H1 (cell line): ENCODE measurements at regions not wholly inside any gene's neighbourhood (a gene's known extent, or its start where the extent isn't known, plus 50 kb on each side); places are given as distances from the start of the nearest gene placed in this dataset.

Experiments used
- CTBP2 ChIP-seq: IDR thresholded peaks from 2 replicates; pipeline ENCODE4 v1.7.0; 2011; ENCODE audit warnings: borderline replicate concordance, mild to moderate bottlenecking, moderate library complexity, mixed read lengths, low read length; ENCODE audit not compliant: insufficient read depth, insufficient read length
- GABPA ChIP-seq: IDR thresholded peaks from 2 replicates; pipeline ENCODE4 v1.6.1; 2011; ENCODE audit warnings: mild to moderate bottlenecking, low read length, moderate library complexity, borderline replicate concordance; ENCODE audit not compliant: insufficient read depth
- GTF2F1 ChIP-seq: IDR thresholded peaks from 2 replicates; pipeline ENCODE4 v1.6.1; 2012; ENCODE audit warnings: low read depth, low read length, improper control_type of control experiment, borderline replicate concordance
- JUN ChIP-seq: IDR thresholded peaks from 2 replicates; pipeline ENCODE4 v1.6.1; 2011; ENCODE audit warnings: low read depth, mild to moderate bottlenecking, improper control_type of control experiment, low read length
- POLR2A ChIP-seq, 2 experiments: IDR thresholded peaks; 1 replicate in 1 of 2; 2 replicates in 1 of 2; pipeline ENCODE4 v1.6.1; 2011; ENCODE audit warnings: low read depth in 2 of 2, low read length in 2 of 2, mild to moderate bottlenecking in 2 of 2; ENCODE audit errors: control extremely low read depth in 1 of 2
- RAD21 ChIP-seq, 2 experiments: IDR thresholded peaks in 1 of 2; conservative IDR thresholded peaks in 1 of 2; 2 replicates each; pipeline ENCODE4 v1.6.1; 2011; ENCODE audit warnings: low read depth in 2 of 2, low read length in 2 of 2, improper control_type of control experiment in 1 of 2, inconsistent platforms in 1 of 2, mild to moderate bottlenecking in 1 of 2, moderate library complexity in 1 of 2
- TAF1 ChIP-seq: IDR thresholded peaks from 2 replicates; pipeline ENCODE4 v1.6.1; 2011; ENCODE audit warnings: mild to moderate bottlenecking, low read depth, low read length
- TBP ChIP-seq: IDR thresholded peaks from 2 replicates; pipeline ENCODE4 v1.6.1; 2011; ENCODE audit warnings: low read depth, low read length, improper control_type of control experiment
- YY1 ChIP-seq: IDR thresholded peaks from 2 replicates; pipeline ENCODE4 v1.6.1; 2011; ENCODE audit warnings: low read depth, mild to moderate bottlenecking, low read length
- TF ChIP-seq, protein P1 (sequence below): IDR thresholded peaks from 2 replicates; pipeline ENCODE4 v1.6.1; 2012; ENCODE audit warnings: low read length, inconsistent platforms
- TF ChIP-seq, protein P2 (sequence below), 3 experiments: IDR thresholded peaks; 1 replicate in 2 of 3; 2 replicates in 1 of 3; pipeline versions ENCODE4 v1.5.1 to v1.6.1; 2011; ENCODE audit warnings: low read length in 3 of 3, mild to moderate bottlenecking in 3 of 3, inconsistent platforms in 2 of 3, low read depth in 1 of 3, moderate library complexity in 1 of 3; ENCODE audit not compliant: insufficient read depth in 1 of 3; ENCODE audit errors: control extremely low read depth in 1 of 3

DNA sequence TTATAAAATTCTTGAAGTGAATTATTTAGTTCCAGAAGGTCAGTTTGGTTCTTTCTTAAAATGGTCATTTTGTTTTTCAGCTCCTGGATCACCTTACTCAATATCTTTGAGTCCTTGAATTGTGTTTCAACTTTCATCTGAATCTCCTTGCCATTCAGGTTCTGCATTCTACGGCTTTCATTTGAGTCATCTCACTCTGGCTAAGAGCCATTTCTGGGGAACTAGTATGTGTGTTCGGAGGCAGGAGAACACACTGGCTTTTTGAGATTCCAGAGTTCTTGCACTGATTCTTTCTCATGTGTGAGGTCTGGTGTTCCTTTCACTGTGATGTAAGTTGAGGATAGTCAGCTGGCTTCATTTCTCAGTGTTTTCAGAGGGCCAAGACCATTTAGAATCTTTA, 708.4 kb upstream of the FRG1 start (continued):
- no peak for TF ChIP-seq JUN
- no peak for TF ChIP-seq GTF2F1
- no peak for TF ChIP-seq GABPA
- TF ChIP-seq POLR2A (IDR thresholded peaks at IDR 0.05; ENCODE audit: control extremely low read depth in 1 of 2, low read depth in 2 of 2, low read length in 2 of 2): no peak
- no peak for TF ChIP-seq YY1
- TF ChIP-seq, protein P1, sequence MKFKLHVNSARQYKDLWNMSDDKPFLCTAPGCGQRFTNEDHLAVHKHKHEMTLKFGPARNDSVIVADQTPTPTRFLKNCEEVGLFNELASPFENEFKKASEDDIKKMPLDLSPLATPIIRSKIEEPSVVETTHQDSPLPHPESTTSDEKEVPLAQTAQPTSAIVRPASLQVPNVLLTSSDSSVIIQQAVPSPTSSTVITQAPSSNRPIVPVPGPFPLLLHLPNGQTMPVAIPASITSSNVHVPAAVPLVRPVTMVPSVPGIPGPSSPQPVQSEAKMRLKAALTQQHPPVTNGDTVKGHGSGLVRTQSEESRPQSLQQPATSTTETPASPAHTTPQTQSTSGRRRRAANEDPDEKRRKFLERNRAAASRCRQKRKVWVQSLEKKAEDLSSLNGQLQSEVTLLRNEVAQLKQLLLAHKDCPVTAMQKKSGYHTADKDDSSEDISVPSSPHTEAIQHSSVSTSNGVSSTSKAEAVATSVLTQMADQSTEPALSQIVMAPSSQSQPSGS: no peak
- no peak for TF ChIP-seq RAD21 (IDR thresholded peaks at IDR 0.05 in 1 of 2, conservative IDR thresholded peaks at IDR 0.05 in 1 of 2; ENCODE audit: low read depth in 2 of 2, low read length in 2 of 2)
- TF ChIP-seq TBP: no peak
- no peak for TF ChIP-seq CTBP2
- TF ChIP-seq TAF1: no peak
- TF ChIP-seq, protein P2, sequence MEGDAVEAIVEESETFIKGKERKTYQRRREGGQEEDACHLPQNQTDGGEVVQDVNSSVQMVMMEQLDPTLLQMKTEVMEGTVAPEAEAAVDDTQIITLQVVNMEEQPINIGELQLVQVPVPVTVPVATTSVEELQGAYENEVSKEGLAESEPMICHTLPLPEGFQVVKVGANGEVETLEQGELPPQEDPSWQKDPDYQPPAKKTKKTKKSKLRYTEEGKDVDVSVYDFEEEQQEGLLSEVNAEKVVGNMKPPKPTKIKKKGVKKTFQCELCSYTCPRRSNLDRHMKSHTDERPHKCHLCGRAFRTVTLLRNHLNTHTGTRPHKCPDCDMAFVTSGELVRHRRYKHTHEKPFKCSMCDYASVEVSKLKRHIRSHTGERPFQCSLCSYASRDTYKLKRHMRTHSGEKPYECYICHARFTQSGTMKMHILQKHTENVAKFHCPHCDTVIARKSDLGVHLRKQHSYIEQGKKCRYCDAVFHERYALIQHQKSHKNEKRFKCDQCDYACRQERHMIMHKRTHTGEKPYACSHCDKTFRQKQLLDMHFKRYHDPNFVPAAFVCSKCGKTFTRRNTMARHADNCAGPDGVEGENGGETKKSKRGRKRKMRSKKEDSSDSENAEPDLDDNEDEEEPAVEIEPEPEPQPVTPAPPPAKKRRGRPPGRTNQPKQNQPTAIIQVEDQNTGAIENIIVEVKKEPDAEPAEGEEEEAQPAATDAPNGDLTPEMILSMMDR (IDR thresholded peaks at IDR 0.05; ENCODE audit: control extremely low read depth in 1 of 3, insufficient read depth in 1 of 3, low read depth in 1 of 3, low read length in 3 of 3): no peak
